GM13977 (cell line): ENCODE measurements at regions not wholly inside any gene's neighbourhood (a gene's known extent, or its start where the extent isn't known, plus 50 kb on each side); places are given as distances from the start of the nearest gene placed in this dataset.

Source experiments
- DNase-seq: peaks from one replicate; pipeline ENCODE4 v3.0.0; 2012; ENCODE audit warnings: low spot score
- CTCF ChIP-seq: IDR thresholded peaks from 2 replicates; pipeline ENCODE4 v1.5.1; 2012; ENCODE audit warnings: mild to moderate bottlenecking, control low read depth; ENCODE audit not compliant: insufficient read depth; ENCODE audit errors: extremely low read depth, missing control alignments
- in situ Hi-C: fragments of 300-500 bp; cut with MboI; formaldehyde crosslinking; loops from one replicate; pipeline ENCODE4 v1.12.0; 2022; ENCODE audit warnings: low sequenced_read_pairs, low pct_unique_long_range_greater_than_20kb, mixed read lengths, inconsistent platforms; ENCODE audit not compliant: unreplicated experiment

- DNase-seq: no peak
- in situ Hi-C loops: no loop called here
- no peak for TF ChIP-seq CTCF
Measured at GRCh38 chr17:79412886-79413390, 197.9 kb downstream of the RBFOX3 start.

- in situ Hi-C loops: no loop called here
- TF ChIP-seq CTCF: no peak
- no peak for DNase-seq
Measured at GRCh38 chr17:79412110-79412509, 198.7 kb downstream of the RBFOX3 start.

GRCh38 chr17:79411419-79411818, 199.4 kb downstream of the RBFOX3 start:
- in situ Hi-C loops: no loop called here
- DNase-seq: no peak
- TF ChIP-seq CTCF: no peak

DNA sequence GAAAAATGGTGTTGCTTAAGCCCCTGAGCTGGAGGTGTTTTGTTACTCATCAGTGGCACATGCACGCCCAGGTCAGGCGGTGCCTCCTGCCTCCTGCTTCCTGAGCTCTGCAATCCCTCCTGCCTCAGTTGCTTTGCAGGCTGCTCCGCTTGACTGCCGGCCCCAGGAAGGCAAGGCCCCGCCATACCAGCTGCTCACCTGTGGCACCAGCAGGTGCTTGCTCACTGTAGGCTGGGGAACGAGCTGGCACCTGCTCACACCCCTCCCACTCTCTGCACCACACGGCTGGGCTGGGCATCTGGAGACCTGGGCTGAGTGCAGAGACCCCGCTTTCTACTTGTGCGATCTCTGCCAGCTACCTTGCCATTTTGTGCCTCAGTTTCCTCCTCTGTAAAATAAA, 200.2 kb downstream of the RBFOX3 start:
- no peak for TF ChIP-seq CTCF
- in situ Hi-C loops: no loop called here
- DNase-seq: no peak

GRCh38 chr17:79408251-79408650, 202.6 kb downstream of the RBFOX3 start:
- DNase-seq: no peak
- in situ Hi-C loops: no loop called here
- no peak for TF ChIP-seq CTCF

GRCh38 chr17:79407385-79407784, 203.5 kb downstream of the RBFOX3 start:
- DNase-seq: no peak
- in situ Hi-C loops: no loop called here
- no peak for TF ChIP-seq CTCF

DNA sequence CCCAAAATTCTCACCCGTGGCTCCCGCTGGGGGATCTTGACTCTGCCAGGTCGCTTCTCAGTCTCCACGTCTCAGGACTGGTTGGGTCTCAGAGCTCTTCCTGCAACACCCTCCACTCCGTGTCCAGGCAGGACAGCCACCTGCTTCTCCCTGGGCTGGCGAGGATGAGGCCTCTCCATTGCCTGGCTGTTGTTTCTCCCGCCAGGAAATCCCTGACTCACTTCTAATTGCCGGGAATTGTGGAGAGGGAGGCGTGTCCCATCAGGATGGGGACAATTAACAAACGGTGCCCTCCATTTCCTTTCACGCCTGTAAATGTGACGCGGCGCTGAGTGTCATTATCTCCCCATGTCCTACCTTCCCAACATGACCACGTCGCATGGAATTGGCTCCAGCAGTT, 204.5 kb downstream of the RBFOX3 start:
- DNase-seq: no peak
- TF ChIP-seq CTCF: no peak
- in situ Hi-C loops: no loop called here
